ENCODE measurements at regions not wholly inside any gene's neighbourhood (a gene's known extent, or its start where the extent isn't known, plus 50 kb on each side); places are given as distances from the start of the nearest gene placed in this dataset.

DNA sequence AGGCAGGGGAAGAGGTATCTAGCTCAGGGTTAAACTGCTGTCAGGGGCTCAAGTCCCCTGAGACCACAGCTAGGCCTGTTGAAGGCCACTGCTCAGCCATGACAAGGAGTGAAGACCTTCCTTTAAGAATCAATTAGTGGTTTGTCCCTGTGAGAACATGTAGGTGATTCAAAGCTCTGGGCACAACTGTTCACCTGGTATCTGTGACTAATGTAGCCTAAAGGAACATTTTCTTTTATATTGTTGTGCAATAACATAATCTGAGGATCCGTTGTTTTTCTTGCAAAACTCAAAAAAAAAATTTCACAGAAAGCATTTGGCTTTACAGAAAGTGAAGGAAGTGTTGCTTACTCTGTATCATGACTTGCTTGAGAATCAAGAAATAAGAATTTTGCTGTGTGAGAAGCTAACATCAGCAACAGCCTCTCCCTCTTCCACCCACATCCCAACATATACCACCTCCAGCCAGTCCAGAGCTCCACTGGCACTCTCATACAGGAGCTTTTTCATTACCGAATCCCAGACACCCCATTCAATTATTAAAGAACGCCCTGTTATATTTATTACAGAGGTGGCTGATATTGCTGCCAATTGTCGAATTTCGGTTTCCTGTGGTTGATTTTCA is 807.0 kb downstream of the TLE4 start:
- DNase-seq (ENCODE audit: low spot score in 2 of 2) (no peak), FAIRE-seq (no peak)

DNA sequence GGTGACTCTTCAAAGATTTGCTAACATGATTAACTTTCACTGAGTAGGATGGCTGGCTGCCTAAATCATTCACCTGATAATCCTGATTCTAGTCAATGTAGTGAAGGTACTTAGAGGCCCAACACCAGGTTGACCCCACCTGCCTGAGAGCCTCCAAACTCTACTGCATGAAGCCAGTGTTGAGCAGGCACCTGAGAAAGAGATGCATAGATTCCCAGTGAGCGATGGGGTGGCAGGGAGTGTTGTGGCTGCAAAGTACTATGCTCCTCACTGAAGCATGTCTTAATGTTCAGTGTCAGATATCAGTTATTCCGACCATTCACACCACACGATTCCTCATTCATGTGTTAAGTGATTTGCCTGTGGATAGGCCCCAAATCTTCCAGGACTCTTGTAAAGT is 804.4 kb downstream of the TLE4 start:
- FAIRE-seq (no peak), DNase-seq (ENCODE audit: low spot score in 2 of 2) (no peak)

DNA sequence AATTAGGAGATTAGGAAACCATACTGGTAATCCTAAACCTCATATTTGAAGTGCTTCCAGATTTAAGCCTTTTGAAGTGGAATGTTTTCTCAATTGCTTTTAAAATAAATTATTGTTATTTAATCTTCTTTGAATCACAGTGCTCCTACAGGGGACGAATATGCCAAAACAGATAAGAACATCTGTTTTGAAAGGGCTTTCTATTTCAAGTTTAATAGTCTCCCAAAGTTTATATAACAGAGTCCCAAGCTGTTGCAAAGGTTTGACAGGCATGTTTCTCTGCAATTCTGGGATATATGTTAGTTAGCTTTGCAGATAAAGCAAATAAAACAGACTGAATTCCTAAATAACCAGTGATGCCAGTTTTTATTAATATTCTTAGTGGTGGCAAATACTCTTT is 803.7 kb downstream of the TLE4 start:
- no peak for DNase-seq (ENCODE audit: low spot score in 2 of 2)

DNA sequence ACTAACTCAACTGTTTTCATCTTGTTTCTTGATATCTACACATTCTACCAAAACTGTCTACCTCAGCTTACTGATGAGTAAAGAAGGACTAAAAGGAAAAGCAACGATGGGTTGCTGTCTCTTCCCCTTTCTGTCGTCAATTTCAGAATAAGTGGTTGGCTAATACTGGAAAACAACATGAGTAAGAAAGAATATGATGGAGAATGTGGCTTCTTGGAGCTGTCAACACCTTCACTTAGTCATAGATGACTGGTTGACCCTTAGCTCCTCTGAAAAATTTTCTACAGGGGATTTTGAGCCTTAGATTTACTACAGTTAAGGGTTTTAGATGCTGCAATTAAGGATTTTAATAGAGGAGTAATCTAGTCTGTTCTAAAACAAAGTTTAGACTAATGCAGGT is 797.9 kb downstream of the TLE4 start:
- DNase-seq (ENCODE audit: low spot score in 2 of 2) (no peak), FAIRE-seq (no peak)

More for the DNA sequence above, 803.7 kb downstream of the TLE4 start:
- FAIRE-seq: no peak

DNA sequence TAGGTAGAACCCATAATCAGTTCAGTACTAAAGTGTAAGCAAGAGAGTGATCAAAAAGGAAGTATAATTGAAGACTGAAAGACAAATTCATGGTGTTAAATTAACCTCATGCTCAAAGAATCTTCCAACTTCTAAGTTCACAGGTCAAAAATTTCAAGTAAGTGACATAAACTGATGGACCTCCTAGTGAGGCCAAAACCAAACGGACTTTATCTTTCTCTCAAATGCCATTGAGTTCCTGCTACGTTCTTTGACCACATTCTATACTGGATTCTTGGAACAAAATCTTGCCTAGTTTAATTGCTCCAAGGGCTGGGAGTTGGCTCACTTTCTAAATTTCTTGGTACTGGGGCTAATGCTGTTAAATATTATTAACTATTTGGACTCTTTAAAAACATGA is 794.9 kb downstream of the TLE4 start:
- no peak for FAIRE-seq

DNA sequence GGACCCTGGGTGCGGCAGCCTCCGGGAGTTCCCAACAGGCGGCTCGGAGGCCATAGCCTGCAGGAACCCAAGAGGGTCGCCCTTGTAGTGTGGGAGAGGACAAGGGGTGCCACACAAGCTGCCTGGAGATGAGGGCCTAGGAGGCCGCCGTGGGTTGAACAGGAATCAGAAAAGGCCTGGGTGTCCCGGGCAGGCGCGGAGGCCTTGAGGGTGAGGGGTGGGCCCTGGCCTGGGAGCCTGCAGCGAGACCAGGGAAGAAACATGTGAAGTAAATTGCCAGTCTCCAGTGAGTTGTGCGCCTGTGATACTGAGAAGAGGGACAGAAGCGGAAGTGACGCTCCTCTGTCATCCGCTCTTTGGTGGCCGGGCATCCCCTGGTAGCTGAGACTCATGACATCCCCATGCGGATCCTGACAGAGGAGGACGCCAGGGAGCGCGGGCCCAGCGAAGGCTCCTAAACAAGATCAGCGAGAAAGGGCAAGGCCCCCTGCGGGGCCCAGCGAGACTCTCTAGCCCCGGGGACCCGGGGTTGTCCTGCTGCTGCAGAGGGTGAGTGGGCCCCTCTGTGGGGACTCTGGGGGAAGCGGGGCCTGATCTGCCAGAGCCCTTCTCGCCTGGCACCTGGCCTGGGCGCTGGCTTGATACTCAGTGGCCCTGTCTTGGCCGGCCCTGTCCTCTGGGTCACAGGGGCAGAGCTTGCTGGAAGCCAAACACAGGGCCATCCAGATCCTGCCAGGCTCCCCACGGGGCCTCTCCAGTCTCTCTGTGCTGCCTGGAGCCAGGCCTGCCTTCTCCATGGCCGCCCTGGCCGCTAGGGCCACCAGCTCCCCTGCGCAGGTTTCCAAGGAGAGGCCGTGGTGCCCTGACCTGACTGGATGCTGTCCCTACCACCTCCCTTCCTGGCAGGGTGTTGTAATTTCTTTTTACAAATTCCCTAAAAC is 788.4 kb downstream of the TLE4 start:
- DNase-seq (ENCODE audit: low spot score in 2 of 2) (no peak), FAIRE-seq (no peak)

More for the DNA sequence above, 794.9 kb downstream of the TLE4 start:
- no peak for DNase-seq (ENCODE audit: low spot score in 2 of 2)

DNA sequence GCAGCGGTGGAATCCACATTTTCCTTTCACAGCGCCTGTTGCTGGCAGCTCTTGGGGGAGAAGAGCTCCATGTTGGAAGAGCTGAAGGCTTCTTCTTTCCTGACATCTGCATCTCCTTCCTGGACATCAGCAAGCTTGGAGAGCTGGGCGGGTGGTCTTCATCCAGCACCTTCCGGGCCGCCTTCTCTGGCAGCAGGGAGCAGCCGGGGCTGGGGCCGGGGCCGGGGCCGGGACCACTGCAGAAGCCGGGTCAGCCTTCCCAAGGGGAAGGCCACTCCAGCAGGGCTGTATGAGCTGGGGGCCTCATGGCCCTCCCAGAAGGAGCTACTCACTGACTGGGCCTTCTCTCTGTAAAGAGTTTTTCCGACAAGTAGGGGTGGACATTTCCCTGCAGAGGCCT is 787.5 kb downstream of the TLE4 start:
- FAIRE-seq (no peak), DNase-seq (ENCODE audit: low spot score in 2 of 2) (no peak)

DNA sequence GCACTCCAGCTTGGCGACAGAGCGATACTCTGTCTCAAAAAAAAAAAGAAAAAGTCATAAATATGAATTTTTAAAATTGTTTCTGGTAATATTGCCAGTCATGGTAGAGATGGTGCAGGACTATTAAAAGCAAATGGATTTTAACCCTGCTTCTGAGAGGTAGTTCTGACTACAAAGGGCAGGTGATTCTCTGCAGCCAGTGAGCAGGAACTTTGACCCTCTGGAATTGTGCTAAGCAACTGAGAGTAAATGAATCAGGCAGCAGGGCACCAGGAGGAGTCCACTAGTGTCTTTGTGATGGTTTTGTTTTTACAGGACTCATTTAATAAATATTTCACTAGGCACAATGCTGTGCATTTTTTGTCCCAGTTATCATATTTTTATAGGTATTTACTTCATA is 781.2 kb downstream of the TLE4 start:
- FAIRE-seq (no peak), DNase-seq (ENCODE audit: low spot score in 2 of 2) (no peak)

DNA sequence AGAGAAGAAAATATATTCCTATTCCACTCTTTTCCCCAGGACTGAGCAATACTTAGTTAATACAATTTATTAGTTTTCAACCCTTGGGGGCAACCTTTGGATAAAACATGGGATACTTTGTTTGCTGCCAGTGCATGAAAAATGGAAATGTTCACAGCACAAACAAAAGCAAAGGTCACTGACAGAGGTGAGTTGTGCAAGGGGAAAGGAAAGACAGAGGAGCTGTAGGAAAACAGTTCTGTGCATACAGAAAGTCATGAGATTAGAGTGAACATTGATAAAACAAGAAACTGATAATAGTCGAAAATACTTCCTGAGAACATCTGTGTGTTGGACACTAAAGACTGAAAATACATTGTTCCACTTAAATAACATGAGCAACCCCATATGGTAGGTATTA is 779.8 kb downstream of the TLE4 start:
- FAIRE-seq (no peak), DNase-seq (ENCODE audit: low spot score in 2 of 2) (no peak)

DNA sequence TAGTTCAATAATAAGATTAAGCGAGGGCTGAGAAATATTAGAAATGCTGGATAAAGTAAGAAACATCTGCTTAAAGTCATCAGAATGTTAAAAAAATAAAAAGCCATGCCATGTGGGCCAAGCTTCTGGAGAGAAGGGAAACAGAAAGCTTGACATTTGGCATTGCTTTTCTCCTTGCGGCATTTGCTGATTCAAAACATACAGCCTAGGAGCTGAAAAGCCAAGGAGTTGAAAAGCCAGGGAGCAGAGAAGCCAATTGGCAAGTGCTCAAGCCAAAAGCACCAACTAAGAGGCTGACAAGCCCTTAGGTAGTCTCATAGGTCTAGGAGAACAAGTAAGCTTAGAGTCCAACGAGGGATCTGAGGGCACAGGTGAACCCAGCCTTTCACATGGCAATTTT is 754.3 kb downstream of the TLE4 start:
- FAIRE-seq: no peak
- no peak for DNase-seq (ENCODE audit: low spot score in 2 of 2)

DNA sequence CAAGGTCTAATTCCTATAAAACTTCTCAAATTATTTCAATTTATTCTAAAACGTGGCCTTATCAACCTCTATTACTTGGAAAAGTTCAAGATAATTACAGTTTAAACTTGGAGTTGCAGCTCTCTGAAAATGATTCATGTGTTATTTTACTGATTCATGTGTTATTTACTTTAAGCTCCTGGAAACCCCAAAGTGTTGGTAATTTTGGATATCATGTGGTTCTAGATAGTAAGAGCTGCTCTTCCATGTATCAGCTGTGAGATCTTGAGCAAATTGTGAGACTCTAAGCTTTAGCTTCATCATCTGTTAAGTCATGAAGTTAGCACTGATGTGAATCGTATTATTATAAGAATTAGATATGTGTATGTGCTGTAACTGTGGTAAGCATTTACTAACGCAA is 749.2 kb downstream of the TLE4 start:
- DNase-seq (ENCODE audit: low spot score in 2 of 2) (no peak), FAIRE-seq (no peak)

DNA sequence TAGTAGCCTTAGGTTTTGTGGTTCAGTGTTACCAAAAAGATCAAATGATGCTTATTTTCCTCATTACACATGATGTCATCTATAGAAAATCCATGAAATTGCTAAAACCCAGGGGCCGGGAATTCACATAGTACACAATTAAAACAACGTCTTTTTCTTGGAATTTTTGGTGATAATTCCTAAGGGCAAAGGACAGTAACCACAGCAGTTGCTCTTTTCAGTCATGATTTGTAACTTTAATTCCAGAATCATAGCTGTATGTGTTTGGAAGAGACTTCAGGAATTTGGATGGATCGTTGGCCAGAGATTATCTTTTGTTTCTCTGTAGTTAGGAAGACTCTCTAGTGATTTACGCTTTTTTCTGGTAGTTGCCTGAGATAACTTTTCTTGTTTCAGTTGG is 748.7 kb downstream of the TLE4 start:
- FAIRE-seq: no peak
- no peak for DNase-seq (ENCODE audit: low spot score in 2 of 2)

DNA sequence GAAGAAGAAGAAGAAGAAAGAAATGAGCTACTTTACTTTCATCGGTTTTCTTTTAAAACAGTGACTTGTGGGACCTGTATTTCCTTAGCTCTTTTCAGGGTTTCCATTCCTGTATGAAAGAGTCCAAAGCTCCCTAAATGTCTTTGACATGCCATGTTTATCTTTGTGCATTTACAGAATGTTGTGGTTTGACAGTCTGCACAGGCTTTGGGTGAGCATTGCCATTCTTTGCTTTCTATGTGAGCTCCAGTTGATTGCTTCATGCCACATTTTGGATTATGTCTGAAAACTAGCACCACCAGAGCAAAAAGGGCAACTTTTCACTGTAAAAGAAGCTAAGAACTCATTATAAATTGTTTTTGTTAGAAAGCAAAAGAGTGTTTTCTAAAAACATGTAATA is 733.4 kb downstream of the TLE4 start:
- FAIRE-seq (no peak), DNase-seq (ENCODE audit: low spot score in 2 of 2) (no peak)

DNA sequence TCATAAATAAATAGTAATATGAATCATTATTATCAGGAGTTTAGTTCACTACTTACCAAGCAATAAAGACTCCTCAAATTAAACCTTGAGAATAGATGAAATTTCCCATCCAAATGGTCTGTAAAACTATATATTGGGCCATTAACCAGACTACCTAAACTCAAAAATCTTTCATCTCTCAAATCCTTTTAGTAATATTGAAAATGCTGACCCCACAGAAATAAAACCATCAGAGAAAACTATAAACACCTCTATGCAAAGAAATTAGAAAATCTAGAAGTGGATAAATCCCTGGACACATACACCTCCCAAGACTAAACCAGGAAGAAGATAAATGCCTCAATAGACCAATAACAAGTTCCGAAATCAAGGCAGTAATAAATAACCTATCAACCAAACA is 723.2 kb downstream of the TLE4 start:
- FAIRE-seq (no peak), DNase-seq (ENCODE audit: low spot score in 2 of 2) (no peak)

DNA sequence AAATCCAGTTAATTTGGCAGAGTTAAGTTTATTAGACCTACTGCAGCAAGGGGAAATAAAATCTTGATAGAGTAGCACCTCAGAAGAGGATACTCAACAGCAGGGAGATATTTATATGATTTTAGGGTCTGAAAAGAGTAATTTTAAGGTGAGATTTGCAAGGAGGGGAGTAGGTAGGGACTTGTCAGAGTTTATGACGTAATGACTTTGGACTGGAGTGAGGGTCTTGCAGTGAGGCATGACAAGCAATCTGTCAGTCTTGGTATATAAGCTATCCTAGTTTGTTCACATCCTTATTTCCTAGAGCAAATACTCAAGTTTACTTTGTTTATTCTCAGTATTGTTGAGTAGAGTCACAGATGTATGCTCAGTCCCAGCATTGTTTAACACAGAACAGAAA is 722.6 kb downstream of the TLE4 start:
- FAIRE-seq: no peak
- no peak for DNase-seq (ENCODE audit: low spot score in 2 of 2)

DNA sequence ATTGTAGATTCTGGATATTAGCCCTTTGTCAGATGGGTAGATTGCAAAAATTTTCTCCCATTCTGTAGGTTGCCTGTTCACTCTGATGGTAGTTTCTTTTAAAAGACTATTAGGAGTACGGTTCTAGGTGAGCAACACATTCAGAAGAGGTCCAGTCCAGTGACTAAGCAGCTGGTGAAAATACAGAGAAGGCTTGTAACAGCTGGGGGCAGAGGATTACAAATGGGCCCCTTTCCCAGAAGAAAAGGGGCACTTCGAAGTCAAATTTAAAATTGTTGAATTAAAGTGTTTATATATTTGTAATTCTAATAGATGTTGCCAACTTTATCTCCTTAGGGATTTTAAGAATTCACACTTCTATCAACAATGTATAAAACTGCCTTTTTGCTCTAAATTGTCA is 720.5 kb downstream of the TLE4 start:
- no peak for FAIRE-seq
- no peak for DNase-seq (ENCODE audit: low spot score in 2 of 2)

DNA sequence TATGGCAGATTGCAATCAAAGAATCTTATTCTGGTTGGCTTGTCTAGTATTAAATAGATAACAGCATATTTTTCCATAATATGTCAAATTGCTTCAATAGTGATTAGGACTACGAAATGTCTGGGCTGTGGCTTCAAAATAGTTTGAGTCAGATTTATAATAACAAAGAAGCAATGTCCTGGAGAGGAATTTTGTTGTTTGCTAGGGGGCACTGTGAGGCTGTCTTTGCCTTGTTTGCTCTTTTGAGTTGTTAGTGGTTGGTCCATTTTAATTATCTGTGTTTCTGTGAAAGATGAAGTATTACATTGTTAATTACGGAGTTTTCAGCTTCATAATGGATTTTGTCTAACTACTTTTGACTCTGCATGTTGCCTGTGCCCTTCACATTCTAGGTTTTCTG is 713.6 kb downstream of the TLE4 start:
- FAIRE-seq (no peak), DNase-seq (ENCODE audit: low spot score in 2 of 2) (no peak)

DNA sequence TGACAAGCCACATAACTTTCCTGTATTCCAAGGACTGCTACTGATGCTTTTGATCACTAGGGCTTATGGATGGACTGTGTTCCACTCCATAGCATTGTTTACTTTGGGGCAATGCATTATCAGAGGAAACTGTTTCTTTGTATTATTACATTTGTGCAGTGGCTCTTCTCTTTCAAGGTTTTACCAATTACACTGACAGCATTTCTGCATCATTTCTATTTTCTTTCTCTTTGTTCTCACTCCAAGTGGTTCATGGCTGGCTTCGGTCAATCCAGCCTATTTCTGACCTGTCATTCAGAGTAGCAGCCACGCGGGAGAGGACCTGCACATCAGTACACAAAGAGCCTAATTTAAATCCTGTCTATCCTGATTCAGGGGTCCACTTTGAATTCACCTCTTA is 711.0 kb downstream of the TLE4 start:
- FAIRE-seq: no peak
- no peak for DNase-seq (ENCODE audit: low spot score in 2 of 2)

DNA sequence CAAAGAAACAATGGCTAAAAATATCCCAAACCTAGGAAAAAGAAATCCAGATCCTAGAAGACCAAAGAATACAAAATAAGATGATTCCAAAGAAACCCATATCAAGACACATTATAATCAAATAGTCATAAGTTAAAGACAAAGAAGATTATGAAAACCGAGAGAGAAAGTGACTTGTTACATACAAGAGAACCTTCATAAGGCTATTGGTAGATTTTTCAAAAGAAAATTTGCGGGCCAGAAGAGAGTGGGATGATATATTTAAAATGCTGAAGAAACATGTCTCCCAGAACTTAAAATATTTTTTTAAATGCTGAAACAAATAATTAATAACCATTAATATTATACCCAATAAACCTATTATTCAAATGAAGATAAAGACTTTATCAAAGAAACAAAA is 687.3 kb downstream of the TLE4 start:
- DNase-seq (ENCODE audit: low spot score in 2 of 2): no peak
- FAIRE-seq: no peak

DNA sequence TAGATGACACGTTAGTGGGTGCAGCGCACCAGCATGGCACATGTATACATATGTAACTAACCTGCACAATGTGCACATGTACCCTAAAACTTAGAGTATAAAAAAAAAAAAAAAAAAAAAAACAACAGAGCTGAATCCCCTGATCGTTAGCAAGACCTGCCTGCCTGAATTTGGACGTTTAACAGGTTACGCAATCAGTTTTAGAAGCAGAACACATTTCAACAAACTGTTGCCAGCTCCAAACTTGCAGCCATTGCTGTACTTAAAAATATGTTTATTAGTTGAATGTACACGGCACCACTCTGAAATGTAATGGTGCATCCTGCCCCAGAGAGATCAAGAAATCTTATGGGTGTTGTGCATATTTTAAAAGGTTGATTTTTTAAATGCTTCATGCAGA is 680.0 kb downstream of the TLE4 start:
- DNase-seq (ENCODE audit: low spot score in 2 of 2) (no peak), FAIRE-seq (no peak)

DNA sequence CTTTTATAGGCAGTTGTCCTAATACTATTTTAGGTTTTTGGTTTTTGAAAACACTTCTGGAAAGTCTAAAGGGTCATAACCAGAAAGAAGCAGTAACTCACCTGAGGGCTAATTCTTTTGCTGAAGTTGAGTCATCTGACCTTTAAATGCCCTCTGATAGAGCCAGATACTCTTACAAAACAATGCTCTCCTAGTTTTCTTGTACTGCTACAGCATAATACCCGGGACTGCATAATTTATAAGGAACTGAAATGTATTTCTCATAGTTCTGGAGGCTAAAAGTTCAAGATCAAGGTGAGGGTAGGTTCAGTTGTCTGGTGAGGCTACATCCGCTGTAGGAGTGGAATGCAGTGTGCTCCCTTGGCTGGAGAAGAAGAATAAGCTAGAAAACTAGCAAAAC is 670.3 kb downstream of the TLE4 start:
- FAIRE-seq (no peak), DNase-seq (ENCODE audit: low spot score in 2 of 2) (no peak)

DNA sequence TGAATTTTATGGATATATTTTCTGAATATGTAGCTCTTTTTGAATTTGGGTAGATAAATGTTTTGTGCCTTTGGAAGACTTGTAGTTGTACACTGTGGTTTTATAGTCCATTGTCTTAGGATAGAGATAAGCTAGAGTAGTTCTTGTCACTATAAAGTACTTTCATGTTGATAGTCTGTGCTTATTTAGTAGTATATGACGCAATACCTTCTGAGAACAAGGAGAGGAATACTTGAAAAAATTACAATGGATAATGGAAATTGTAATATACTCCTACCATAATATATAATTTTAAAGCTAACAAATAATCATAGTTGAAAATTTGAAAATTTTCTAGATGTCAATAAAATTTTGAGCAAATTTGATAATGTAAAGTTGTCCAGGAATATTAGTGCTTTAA is 664.0 kb downstream of the TLE4 start:
- FAIRE-seq: no peak
- DNase-seq (ENCODE audit: low spot score in 2 of 2): no peak

Measured in frontal cortex (tissue), 3 donors.